Coronary artery (tissue), 2 donors: ENCODE measurements at regions not wholly inside any gene's neighbourhood (a gene's known extent, or its start where the extent isn't known, plus 50 kb on each side); places are given as distances from the start of the nearest gene placed in this dataset.

Experiments used
- DNase-seq: peaks from one replicate; pipeline ENCODE4 v3.0.0-alpha.2; 2017; ENCODE audit warnings: low spot score
- H3K27ac ChIP-seq, 2 donors: fragments of 200-600 bp; sonication (generic); one replicate each; pipeline ENCODE4 v1.5.1; 2016 to 2019
- H3K4me3 ChIP-seq: fragments of 200-600 bp; sonication (generic); 2 replicates; pipeline ENCODE4 v1.5.1; 2016; ENCODE audit warnings: mild to moderate bottlenecking, moderate library complexity
- TF ChIP-seq, protein P1 (sequence below): fragments of 200-600 bp; sonication (generic); IDR thresholded peaks from one replicate; pipeline ENCODE4 v1.5.1; 2019; ENCODE audit warnings: antibody characterized with exemption

- DNase-seq = no peak
- TF ChIP-seq, protein P1, sequence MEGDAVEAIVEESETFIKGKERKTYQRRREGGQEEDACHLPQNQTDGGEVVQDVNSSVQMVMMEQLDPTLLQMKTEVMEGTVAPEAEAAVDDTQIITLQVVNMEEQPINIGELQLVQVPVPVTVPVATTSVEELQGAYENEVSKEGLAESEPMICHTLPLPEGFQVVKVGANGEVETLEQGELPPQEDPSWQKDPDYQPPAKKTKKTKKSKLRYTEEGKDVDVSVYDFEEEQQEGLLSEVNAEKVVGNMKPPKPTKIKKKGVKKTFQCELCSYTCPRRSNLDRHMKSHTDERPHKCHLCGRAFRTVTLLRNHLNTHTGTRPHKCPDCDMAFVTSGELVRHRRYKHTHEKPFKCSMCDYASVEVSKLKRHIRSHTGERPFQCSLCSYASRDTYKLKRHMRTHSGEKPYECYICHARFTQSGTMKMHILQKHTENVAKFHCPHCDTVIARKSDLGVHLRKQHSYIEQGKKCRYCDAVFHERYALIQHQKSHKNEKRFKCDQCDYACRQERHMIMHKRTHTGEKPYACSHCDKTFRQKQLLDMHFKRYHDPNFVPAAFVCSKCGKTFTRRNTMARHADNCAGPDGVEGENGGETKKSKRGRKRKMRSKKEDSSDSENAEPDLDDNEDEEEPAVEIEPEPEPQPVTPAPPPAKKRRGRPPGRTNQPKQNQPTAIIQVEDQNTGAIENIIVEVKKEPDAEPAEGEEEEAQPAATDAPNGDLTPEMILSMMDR = no peak
- Histone ChIP-seq H3K4me3 (no peak overlapping the region), H3K27ac (no peak overlapping the region)
Observed at GRCh38 chr9:73806876-73807275, 655.2 kb downstream of the ANXA1 start.

GRCh38 chr9:73807952-73808351 is 656.3 kb downstream of the ANXA1 start:
- TF ChIP-seq, protein P1 = no peak
- no peak overlapping the region for H3K4me3 ChIP-seq
- no peak for DNase-seq
- H3K27ac ChIP-seq = no peak overlapping the region

GRCh38 chr9:73810585-73811215 is 659.0 kb downstream of the ANXA1 start:
- no peak for DNase-seq
- Histone ChIP-seq H3K4me3 (no peak overlapping the region), H3K27ac (no peak overlapping the region)
- TF ChIP-seq, protein P1 = no peak

- TF ChIP-seq, protein P1 = no peak
- H3K27ac ChIP-seq = no peak overlapping the region
- no peak for DNase-seq
- no peak overlapping the region for H3K4me3 ChIP-seq
Observed at GRCh38 chr9:73813546-73813945, 661.9 kb downstream of the ANXA1 start.

GRCh38 chr9:73816905-73817304 is 665.2 kb downstream of the ANXA1 start:
- no peak for DNase-seq
- H3K4me3 ChIP-seq = no peak overlapping the region
- TF ChIP-seq, protein P1 = no peak
- H3K27ac ChIP-seq = no peak overlapping the region

- no peak overlapping the region for H3K4me3 ChIP-seq
- TF ChIP-seq, protein P1 = no peak
- H3K27ac ChIP-seq = no peak overlapping the region
- no peak for DNase-seq
Observed at GRCh38 chr9:73824671-73825070, 672.5 kb upstream of the RORB start.

DNA sequence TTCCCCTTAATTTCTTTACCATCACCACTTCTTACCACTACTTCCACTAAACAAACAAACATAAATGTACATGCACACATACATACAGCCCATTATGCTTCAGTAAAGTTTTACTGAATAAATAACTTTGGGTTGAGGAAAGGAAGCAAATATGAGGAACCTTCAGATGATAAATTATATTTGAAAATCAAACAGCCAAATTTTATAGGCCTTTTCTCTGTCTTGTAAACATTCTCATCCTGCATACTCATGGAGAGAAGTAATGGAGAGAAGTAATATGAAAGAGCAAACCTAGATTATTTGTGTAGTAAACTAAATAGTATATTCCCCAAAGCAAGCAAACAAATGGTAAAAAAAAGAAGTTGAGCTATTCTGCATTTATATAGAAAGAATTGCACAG is 658.3 kb upstream of the RORB start:
- TF ChIP-seq, protein P1 = no peak
- no peak for DNase-seq
- no peak overlapping the region for H3K4me3 ChIP-seq
- no peak overlapping the region for H3K27ac ChIP-seq
